Loucy (cell line): ENCODE measurements at regions not wholly inside any gene's neighbourhood (a gene's known extent, or its start where the extent isn't known, plus 50 kb on each side); places are given as distances from the start of the nearest gene placed in this dataset.

Experiments used
- EZH2phosphoT487 ChIP-seq: fragments of 200-600 bp; IDR thresholded peaks from 2 replicates; pipeline ENCODE4 v1.6.1; 2018; ENCODE audit warnings: antibody characterized with exemption, mild to moderate bottlenecking, moderate library complexity, borderline replicate concordance
- TF ChIP-seq, protein P1 (sequence below): fragments of 200-600 bp; sonication (generic); conservative IDR thresholded peaks from 2 replicates; pipeline ENCODE4 v1.5.1; 2014; ENCODE audit warnings: mild to moderate bottlenecking, antibody characterized with exemption, low read length

DNA sequence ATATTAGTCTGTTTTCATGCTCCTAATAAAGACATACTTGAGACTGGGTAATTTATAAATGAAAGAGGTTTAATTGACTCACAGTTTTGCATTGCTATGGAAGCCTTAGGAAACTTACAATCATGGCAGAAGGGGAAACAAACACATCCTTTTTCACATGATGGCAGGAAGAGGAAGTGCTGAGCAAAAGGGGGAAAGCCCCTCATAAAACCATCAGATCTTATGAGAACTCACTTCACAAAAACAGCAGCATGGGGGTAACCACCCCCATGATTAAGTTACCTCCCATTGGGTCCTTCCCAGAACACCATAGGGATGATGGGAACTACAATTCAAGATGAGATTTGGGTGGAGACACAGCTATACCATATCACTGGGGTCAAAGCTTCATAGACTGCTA lies 254.2 kb downstream of the ERMARD start:
- TF ChIP-seq, protein P1, sequence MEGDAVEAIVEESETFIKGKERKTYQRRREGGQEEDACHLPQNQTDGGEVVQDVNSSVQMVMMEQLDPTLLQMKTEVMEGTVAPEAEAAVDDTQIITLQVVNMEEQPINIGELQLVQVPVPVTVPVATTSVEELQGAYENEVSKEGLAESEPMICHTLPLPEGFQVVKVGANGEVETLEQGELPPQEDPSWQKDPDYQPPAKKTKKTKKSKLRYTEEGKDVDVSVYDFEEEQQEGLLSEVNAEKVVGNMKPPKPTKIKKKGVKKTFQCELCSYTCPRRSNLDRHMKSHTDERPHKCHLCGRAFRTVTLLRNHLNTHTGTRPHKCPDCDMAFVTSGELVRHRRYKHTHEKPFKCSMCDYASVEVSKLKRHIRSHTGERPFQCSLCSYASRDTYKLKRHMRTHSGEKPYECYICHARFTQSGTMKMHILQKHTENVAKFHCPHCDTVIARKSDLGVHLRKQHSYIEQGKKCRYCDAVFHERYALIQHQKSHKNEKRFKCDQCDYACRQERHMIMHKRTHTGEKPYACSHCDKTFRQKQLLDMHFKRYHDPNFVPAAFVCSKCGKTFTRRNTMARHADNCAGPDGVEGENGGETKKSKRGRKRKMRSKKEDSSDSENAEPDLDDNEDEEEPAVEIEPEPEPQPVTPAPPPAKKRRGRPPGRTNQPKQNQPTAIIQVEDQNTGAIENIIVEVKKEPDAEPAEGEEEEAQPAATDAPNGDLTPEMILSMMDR = no peak
- TF ChIP-seq EZH2phosphoT487 = no peak
